C4-2B (cell line): ENCODE measurements at regions not wholly inside any gene's neighbourhood (a gene's known extent, or its start where the extent isn't known, plus 50 kb on each side); places are given as distances from the start of the nearest gene placed in this dataset.

Experiments
- CTCF ChIP-seq: fragments of 450-650 bp; conservative IDR thresholded peaks from 2 replicates; pipeline ENCODE4 v1.5.1; 2017; ENCODE audit warnings: mild to moderate bottlenecking
- ZFX ChIP-seq: fragments of 450-650 bp; IDR thresholded peaks from 2 replicates; pipeline ENCODE4 v1.6.1; 2017

GRCh38 chr4:176534566-176534965 is 214.8 kb downstream of the SPCS3 start:
- TF ChIP-seq CTCF: no peak
- TF ChIP-seq ZFX: no peak
